HG03558 (cell line): ENCODE measurements at regions not wholly inside any gene's neighbourhood (a gene's known extent, or its start where the extent isn't known, plus 50 kb on each side); places are given as distances from the start of the nearest gene placed in this dataset.
"Not testable (repeated sequence)": the region's sequence is repeated elsewhere in the genome, so short reads cannot be mapped to it uniquely, and the experiment has no call there.

Source experiments
- ATAC-seq: cut with Tn5 transposase; IDR thresholded peaks from one replicate; pipeline ENCODE4 v1.9.1; 2021; ENCODE audit warnings: moderate number of reproducible peaks; ENCODE audit not compliant: unreplicated experiment; ENCODE audit errors: extremely low read depth

- ATAC-seq, result no peak
Observed at GRCh38 chr2:193377789-193378188, 1183.1 kb upstream of the TMEFF2 start.

- no peak for ATAC-seq
Observed at GRCh38 chr2:193373120-193373519, 1178.4 kb upstream of the TMEFF2 start.

GRCh38 chr2:193371200-193371599 is 1176.5 kb upstream of the TMEFF2 start:
- ATAC-seq, result no peak

DNA sequence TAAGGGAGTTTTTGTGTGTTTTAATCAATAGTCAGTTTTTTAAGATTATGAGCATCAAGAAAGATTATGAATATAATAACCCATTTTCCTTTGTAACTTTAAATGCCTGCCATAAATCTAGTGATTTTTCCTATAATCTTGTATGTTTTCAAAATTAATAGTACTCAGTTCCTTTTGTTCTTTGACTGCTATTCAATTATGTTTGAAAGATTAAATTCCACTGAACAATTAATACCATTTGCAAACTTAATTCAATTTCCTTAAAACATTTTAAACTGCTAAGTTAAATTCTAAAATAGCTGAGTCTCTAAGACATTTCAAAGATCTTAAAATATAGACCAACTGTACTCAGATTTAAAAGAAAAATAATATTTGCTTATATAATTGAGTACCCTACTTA is 1173.9 kb upstream of the TMEFF2 start:
- no peak for ATAC-seq

DNA sequence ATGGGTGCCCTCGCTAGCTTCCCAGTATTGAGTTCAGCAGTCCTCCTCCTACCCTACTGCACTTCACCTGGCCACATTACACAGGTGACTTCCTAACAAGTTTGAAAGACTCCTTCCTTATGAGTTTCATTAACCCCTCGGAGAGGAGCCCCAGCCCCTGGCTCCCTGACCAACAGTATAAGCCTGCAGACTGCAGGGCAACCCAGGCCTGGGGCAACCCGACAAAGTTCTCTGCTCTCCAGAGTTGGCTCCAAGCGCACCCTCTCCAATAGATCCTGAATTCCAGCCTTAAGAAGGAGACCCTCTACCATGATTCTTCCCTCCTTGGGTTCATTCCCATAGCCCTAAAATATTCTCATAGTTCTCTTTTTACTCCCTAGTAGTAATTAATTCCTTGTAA is 1162.8 kb upstream of the TMEFF2 start:
- no peak for ATAC-seq

- not testable (repeated sequence) for ATAC-seq
Observed at GRCh38 chr2:193352665-193353242, 1158.0 kb upstream of the TMEFF2 start.

DNA sequence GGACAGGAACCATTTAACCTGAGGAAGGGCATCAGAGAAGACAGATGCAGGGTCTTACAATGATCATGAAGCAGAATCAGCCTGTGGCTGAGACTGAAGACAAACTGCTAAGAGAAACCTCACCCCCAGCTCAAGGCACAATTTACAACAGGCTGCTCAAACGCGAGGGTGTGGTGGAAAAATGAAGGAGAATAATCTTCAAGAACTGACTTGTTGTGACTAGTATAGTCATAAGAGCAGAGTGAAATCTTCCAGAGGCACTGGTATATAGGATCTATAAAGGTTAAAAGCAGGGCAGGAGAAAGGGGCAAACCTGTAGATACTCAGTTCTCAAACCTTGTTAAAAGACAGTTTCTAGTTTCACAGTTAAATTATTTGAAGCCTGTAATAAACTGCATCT is 1155.8 kb upstream of the TMEFF2 start:
- no peak for ATAC-seq

- no peak for ATAC-seq
Observed at GRCh38 chr2:193349642-193350041, 1154.9 kb upstream of the TMEFF2 start.

DNA sequence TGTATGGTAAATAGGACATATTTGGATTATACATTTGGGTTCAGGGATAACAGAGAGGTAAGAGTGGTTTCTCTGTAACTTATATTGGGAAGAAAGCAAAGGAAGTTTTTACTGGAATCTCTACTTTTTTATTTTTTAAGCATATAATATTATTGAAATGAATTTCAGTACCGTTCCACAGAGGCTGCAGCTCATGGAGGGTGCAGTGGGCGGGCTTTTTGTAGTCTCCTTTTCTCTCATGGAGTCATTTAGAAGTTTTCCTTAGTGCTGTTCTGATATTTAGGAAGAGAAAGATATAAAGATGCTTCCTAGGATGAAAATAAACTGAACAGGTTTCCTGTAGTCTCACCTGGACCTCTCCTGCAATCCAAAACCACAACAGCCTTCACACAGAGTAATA is 1153.3 kb upstream of the TMEFF2 start:
- no peak for ATAC-seq

- ATAC-seq, result no peak
Observed at GRCh38 chr2:193336781-193337180, 1142.0 kb upstream of the TMEFF2 start.

DNA sequence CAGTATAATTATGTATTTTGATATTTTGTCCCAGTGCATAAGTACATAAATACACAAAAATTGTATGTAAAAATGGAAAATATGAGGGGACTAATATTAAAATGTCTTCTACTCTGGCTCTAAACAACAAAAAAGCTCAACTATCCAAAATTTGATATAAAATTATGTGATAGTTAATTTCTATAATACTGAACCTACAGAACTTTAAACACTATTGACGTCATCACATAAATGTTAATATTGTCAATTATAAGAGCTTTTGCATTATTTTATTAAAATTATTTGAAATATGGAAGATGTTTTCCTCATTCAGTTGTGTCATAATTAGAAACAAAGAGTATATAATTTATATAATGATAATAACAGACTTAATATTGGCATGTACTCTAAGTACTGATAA is 1139.7 kb upstream of the TMEFF2 start:
- no peak for ATAC-seq

DNA sequence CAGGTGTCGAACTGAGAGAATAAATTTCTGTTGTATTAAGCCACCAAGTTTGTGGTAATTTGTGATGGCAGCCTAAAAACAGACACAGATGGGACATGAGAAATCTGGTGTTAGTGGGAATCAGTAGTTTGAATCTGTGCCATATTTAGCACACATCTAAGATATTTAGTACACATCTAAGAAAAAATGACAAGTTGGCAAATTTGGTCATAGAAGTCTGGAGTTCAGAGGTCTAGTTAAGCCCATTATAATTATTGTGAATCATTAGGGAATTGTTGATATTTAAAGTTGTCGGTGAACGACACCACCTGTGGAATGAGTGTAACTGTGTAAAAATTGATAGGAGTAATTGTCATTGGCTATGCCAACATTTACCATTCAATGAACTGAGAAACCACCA is 1138.8 kb upstream of the TMEFF2 start:
- no peak for ATAC-seq

GRCh38 chr2:193332941-193333340 is 1138.2 kb upstream of the TMEFF2 start:
- ATAC-seq, result no peak

DNA sequence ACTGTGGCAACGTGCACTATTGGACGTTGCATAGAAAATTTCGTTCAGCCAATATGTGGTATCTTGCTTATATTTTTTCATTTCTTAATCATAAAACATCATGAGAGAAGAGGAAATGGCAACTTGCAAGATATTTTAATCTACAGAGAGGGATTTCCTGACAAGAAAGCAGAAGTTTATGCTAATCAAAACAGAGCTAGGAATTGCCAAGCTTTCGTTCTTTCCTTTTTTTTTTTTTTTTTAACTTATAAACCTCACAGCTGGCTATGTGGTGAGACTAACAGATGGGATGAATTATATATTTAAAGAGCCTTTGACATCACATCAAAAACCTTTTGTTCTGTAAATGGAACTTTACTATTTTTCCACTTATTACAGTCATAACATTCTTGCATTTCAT is 1136.9 kb upstream of the TMEFF2 start:
- no peak for ATAC-seq

- ATAC-seq, result no peak
Observed at GRCh38 chr2:193326296-193326695, 1131.6 kb upstream of the TMEFF2 start.

GRCh38 chr2:193315428-193316091 is 1120.8 kb upstream of the TMEFF2 start:
- peak; percentile 43 for ATAC-seq

- no peak for ATAC-seq
Observed at GRCh38 chr2:193303464-193303863, 1108.7 kb upstream of the TMEFF2 start.

DNA sequence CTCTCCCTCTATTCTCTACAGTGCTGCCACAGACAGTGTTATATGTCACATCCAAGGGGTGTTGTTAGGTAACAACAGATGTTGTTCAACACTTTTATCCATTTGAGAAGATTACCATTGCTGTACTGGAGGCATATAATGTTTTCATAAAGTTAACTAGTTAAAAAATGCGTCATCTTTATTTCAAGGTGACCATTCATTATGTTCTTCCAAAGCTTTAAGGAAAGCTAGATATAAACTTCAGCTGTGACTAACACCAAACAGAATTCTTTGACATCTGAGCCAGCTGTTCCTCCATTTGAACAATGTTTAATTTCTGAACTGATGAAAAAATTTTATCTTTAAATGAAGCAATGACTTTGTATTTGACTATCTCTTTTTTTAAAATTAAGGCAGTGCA is 1099.6 kb upstream of the TMEFF2 start:
- ATAC-seq, result no peak

DNA sequence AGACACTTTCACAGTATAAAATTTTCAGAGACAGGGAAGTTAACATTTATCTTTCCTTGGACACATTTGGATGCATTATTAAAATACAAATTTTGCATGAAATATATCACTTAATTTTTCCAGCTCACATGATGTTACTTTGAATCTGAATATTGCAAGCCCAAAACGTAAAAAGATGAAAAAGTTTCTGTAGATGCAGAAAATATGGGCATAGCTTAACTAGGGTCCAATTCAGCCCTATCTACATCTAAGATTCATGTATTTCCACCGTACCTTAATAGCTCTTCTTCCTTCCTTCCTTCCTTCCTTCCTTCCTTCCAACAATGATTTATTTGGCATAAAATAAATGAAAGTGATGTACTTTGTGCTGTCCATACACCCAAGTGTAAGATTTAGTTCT is 1084.6 kb upstream of the TMEFF2 start:
- ATAC-seq, result no peak

DNA sequence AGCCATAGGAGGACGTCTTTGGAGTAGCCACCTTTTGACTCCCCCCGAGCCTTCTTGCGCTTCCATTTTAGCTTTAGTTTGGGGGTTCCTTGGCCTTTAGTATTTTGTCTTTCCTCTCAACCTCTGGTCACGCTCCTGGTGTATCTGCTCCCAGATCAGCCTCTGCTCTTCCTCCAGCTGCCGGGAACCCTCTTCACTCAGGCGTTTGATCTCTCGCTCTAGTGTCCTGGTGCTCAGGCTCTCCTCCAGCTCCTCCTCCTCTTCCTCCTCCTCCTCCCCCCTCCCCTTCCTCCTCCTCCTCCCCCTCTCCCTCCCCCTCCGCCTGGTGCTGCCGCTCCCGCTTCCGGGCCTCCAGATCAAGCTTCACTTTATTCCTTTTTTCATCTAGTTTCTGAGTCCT is 1082.3 kb upstream of the TMEFF2 start:
- no peak for ATAC-seq

DNA sequence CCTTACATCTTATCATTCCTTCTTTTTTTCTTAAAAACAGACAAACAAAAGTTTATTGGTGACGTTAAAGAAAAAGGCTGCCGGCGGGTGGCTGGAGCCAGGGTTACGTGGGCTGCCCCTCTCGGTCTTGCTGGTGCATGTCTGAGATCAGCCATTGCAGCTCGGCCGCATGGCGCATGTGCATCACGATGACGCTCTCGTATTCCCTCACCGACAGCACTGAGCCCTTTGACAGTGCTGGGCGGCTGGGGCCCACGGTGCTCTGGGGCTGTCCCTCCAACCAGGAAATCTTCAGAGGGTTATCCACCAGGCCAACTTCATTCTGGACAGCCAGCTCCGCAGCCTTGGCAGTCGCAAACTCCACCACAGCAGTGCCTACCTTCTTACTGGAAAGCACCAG is 1081.8 kb upstream of the TMEFF2 start:
- ATAC-seq, result no peak

DNA sequence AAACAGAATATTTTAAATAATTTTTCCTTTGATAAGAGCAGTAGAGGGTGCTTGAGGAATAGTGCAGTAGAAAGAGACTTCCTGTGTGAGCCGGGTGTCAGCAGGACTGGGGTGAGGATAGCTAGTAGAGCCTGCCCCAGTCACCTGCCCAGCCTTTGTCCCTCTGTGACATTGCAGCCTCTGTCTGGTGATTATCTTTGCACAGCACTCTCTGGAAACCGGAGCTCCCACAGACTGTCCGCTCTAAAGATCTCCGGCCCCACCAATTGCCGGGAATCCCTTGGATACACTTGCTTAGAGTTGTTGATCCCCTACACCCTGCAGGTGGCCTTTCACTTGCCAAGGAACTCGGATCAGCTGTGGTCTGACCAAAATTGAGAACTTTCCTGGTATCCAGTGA is 1081.3 kb upstream of the TMEFF2 start:
- ATAC-seq, result no peak
